ENCODE measurements at regions not wholly inside any gene's neighbourhood (a gene's known extent, or its start where the extent isn't known, plus 50 kb on each side); places are given as distances from the start of the nearest gene placed in this dataset.
"Not testable (repeated sequence)": the region's sequence is repeated elsewhere in the genome, so short reads cannot be mapped to it uniquely, and the experiment has no call there.

GRCh38 chr4:187383181-187383580 is 612.4 kb upstream of the ZFP42 start:
- in situ Hi-C loops (cut with HindIII; ENCODE audit: low pct_ligation_motif_present, low sequenced_read_pairs): no loop called here
- H3K27ac ChIP-seq: no peak overlapping the region
- H3K27me3 ChIP-seq (replicated peaks): no peaks in the 10 kb centered on the region
- H3K36me3 ChIP-seq (replicated peaks): no peaks in the 10 kb centered on the region
- TF ChIP-seq CTCF (IDR thresholded peaks at IDR 0.05; ENCODE audit: low read depth, low read length, missing control alignments): no peak
- no peak for DNase-seq
- H3K4me3 ChIP-seq (ENCODE audit: low read depth, low read length): no peak overlapping the region

- Histone ChIP-seq H3K4me3 (ENCODE audit: low read depth, low read length) (no peak overlapping the region), H3K27me3 (replicated peaks) (no peaks in the 10 kb centered on the region), H3K36me3 (replicated peaks) (no peaks in the 10 kb centered on the region), H3K27ac (no peak overlapping the region)
- peak; percentile 24 for DNase-seq
- no peak for TF ChIP-seq CTCF (IDR thresholded peaks at IDR 0.05; ENCODE audit: low read depth, low read length, missing control alignments)
- in situ Hi-C loops (cut with HindIII; ENCODE audit: low pct_ligation_motif_present, low sequenced_read_pairs): no loop called here
These were observed 607.8 kb upstream of the ZFP42 start for GRCh38 chr4:187387739-187388138.

GRCh38 chr4:187389420-187389819 is 606.2 kb upstream of the ZFP42 start:
- Histone ChIP-seq H3K4me3 (ENCODE audit: low read depth, low read length) (no peak overlapping the region), H3K36me3 (replicated peaks) (no peaks in the 10 kb centered on the region), H3K27me3 (replicated peaks) (no peaks in the 10 kb centered on the region), H3K27ac (no peak overlapping the region)
- in situ Hi-C loops (cut with HindIII; ENCODE audit: low pct_ligation_motif_present, low sequenced_read_pairs): no loop called here
- DNase-seq: no peak
- TF ChIP-seq CTCF (IDR thresholded peaks at IDR 0.05; ENCODE audit: low read depth, low read length, missing control alignments): no peak

GRCh38 chr4:187390646-187391045 is 604.9 kb upstream of the ZFP42 start:
- no peak overlapping the region for H3K27ac ChIP-seq
- H3K4me3 ChIP-seq (ENCODE audit: low read depth, low read length): no peak overlapping the region
- in situ Hi-C loops (cut with HindIII; ENCODE audit: low pct_ligation_motif_present, low sequenced_read_pairs): no loop called here
- H3K36me3 ChIP-seq (replicated peaks): no peaks in the 10 kb centered on the region
- no peak for TF ChIP-seq CTCF (IDR thresholded peaks at IDR 0.05; ENCODE audit: low read depth, low read length, missing control alignments)
- DNase-seq: no peak
- H3K27me3 ChIP-seq (replicated peaks): no peaks in the 10 kb centered on the region

GRCh38 chr4:187393531-187394344 is 601.8 kb upstream of the ZFP42 start:
- no peak for TF ChIP-seq CTCF (IDR thresholded peaks at IDR 0.05; ENCODE audit: low read depth, low read length, missing control alignments)
- in situ Hi-C loops (cut with HindIII; ENCODE audit: low pct_ligation_motif_present, low sequenced_read_pairs): no loop called here
- H3K4me3 ChIP-seq (ENCODE audit: low read depth, low read length): no peak overlapping the region
- peak overlapping the region; percentile 41 for H3K27ac ChIP-seq
- H3K27me3 ChIP-seq (replicated peaks): no peaks in the 10 kb centered on the region
- DNase-seq: peak; percentile 49
- H3K36me3 ChIP-seq (replicated peaks): no peaks in the 10 kb centered on the region

GRCh38 chr4:187396106-187396505 is 599.5 kb upstream of the ZFP42 start:
- H3K27me3 ChIP-seq (replicated peaks): no peaks in the 10 kb centered on the region
- no peak overlapping the region for H3K27ac ChIP-seq
- no peak overlapping the region for H3K4me3 ChIP-seq (ENCODE audit: low read depth, low read length)
- in situ Hi-C loops (cut with HindIII; ENCODE audit: low pct_ligation_motif_present, low sequenced_read_pairs): no loop called here
- no peak for DNase-seq
- H3K36me3 ChIP-seq (replicated peaks): no peaks in the 10 kb centered on the region
- no peak for TF ChIP-seq CTCF (IDR thresholded peaks at IDR 0.05; ENCODE audit: low read depth, low read length, missing control alignments)

- in situ Hi-C loops (cut with HindIII; ENCODE audit: low pct_ligation_motif_present, low sequenced_read_pairs); H3K36me3 ChIP-seq (replicated peaks); DNase-seq; H3K27ac ChIP-seq; H3K27me3 ChIP-seq (replicated peaks); H3K4me3 ChIP-seq (ENCODE audit: low read depth, low read length): not testable (repeated sequence)
These were observed 587.1 kb upstream of the ZFP42 start for GRCh38 chr4:187408447-187408846.
